ENCODE measurements at regions not wholly inside any gene's neighbourhood (a gene's known extent, or its start where the extent isn't known, plus 50 kb on each side); places are given as distances from the start of the nearest gene placed in this dataset.

DNA sequence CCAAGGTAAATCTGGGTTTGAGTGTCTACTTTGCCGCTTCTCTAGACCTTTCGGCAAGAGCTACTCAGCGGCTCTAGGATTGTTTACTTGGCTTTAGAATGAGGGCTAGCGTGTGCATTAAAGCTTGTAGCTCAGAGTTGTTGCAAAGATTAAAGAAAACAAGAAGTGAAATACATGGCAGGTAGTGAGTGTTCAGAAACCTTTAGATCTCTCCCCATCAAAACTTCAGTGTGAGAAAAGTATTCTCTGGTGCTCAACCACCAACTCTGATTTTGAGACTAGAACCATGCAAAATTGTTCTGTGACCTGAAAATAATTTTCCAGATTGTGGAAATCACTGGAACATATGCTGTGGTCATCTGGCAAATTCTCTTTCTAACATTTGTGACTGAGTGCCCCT lies 512.0 kb downstream of the CMPK2 start:
- H3K27me3 ChIP-seq (replicated peaks in 1 of 4; ENCODE audit: control extremely low read depth in 1 of 4, control insufficient read depth in 3 of 4, insufficient read depth in 4 of 4, low read length in 3 of 4) = no peaks in the 10 kb centered on the region
- no peak for TF ChIP-seq EZH2 (IDR thresholded peaks at IDR 0.05; ENCODE audit: borderline replicate concordance, insufficient read depth, low read depth, low read length, poor library complexity, severe bottlenecking)
- H3K4me2 ChIP-seq (replicated peaks; ENCODE audit: low read depth, low read length, poor library complexity, severe bottlenecking) = peak overlapping the region; percentile 9
- no peak overlapping the region for H3K9ac ChIP-seq (ENCODE audit: low read length)
- H4K20me1 ChIP-seq (ENCODE audit: control insufficient read depth, insufficient read depth, low read length, poor library complexity, severe bottlenecking) = no peaks in the 10 kb centered on the region
- no peak overlapping the region for H2AFZ ChIP-seq (ENCODE audit: insufficient read depth, low read depth, low read length, poor library complexity, severe bottlenecking)
- DNase-seq (no peak), ATAC-seq (ENCODE audit: low read depth) (no peak)
- Mint-ChIP-seq H3K27ac (peak overlapping the region; percentile 22), H3K9me3 (ENCODE audit: insufficient read depth) (no peaks in the 10 kb centered on the region), H3K4me3 (peak overlapping the region; percentile 20), H3K27me3 (peaks cover 3% of the 10 kb centered on the region), H3K4me1 (peaks cover 25% of the 10 kb centered on the region)
- no peak overlapping the region for H3K4me3 ChIP-seq (ENCODE audit: control extremely low read depth in 1 of 5, extremely low read depth in 1 of 5, insufficient read depth in 1 of 5, low read depth in 2 of 5, low read length in 4 of 5)
- H3K36me3 ChIP-seq (replicated peaks in 1 of 2; ENCODE audit: control extremely low read depth in 1 of 2, control insufficient read depth in 1 of 2, extremely low read depth in 1 of 2, insufficient read depth in 2 of 2, low read length in 1 of 2) = no peaks in the 10 kb centered on the region
- no peaks in the 10 kb centered on the region for H3K79me2 ChIP-seq (ENCODE audit: control insufficient read depth, insufficient read depth, low read length)
- CTCF ChIA-PET = no interaction called here
- H3K9me3 ChIP-seq (ENCODE audit: control extremely low read depth in 1 of 3, control insufficient read depth in 2 of 3, insufficient read depth in 1 of 3, low read length in 2 of 3) = peaks cover 0 to 1% (median 0%) of the 10 kb centered on the region in 3 donors
- intact Hi-C loops (cut with micrococcal nuclease) = no loop called here
- peaks cover 18 to 23% of the 10 kb centered on the region in 2 donors for H3K4me1 ChIP-seq (ENCODE audit: control insufficient read depth in 2 of 2, insufficient read depth in 2 of 2, low read length in 2 of 2)
- WGBS (ENCODE audit: insufficient coverage) = no CpG with 5 or more reads among the region's 4 CpGs
- H3K27ac ChIP-seq (ENCODE audit: low read length in 2 of 2) = no peak overlapping the region
- POLR2A ChIA-PET = no interaction called here

DNA sequence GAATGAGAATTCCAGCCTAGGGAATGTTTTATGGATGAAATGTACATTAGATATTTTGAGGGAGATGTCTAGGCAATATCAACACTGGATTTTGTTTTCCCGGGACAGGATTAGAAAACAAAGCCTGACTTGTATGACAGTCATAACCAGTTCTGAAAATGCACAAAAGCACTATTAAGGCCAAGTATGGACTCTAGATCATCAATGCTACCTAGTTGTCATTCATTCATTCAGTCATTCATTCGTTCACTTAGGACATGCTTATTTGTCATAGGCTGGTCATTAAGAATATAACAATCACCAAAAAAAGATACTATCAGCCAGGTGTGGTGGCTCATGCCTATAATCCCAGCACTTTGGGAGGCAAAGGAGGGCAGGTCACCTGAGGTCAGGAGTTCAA lies 511.2 kb downstream of the CMPK2 start:
- Mint-ChIP-seq H3K4me1 (peaks cover 25% of the 10 kb centered on the region), H3K4me3 (no peak overlapping the region), H3K9me3 (ENCODE audit: insufficient read depth) (no peaks in the 10 kb centered on the region), H3K27me3 (peaks cover 3% of the 10 kb centered on the region), H3K27ac (no peak overlapping the region)
- Histone ChIP-seq H3K27me3 (replicated peaks in 1 of 4; ENCODE audit: control extremely low read depth in 1 of 4, control insufficient read depth in 3 of 4, insufficient read depth in 4 of 4, low read length in 3 of 4) (no peaks in the 10 kb centered on the region), H3K79me2 (ENCODE audit: control insufficient read depth, insufficient read depth, low read length) (no peaks in the 10 kb centered on the region), H3K9me3 (ENCODE audit: control extremely low read depth in 1 of 3, control insufficient read depth in 2 of 3, insufficient read depth in 1 of 3, low read length in 2 of 3) (peaks cover 0 to 1% (median 0%) of the 10 kb centered on the region in 3 donors), H3K27ac (ENCODE audit: low read length in 2 of 2) (no peak overlapping the region), H3K4me2 (replicated peaks; ENCODE audit: low read depth, low read length, poor library complexity, severe bottlenecking) (no peak overlapping the region), H3K9ac (ENCODE audit: low read length) (no peak overlapping the region), H4K20me1 (ENCODE audit: control insufficient read depth, insufficient read depth, low read length, poor library complexity, severe bottlenecking) (no peaks in the 10 kb centered on the region), H3K4me1 (ENCODE audit: control insufficient read depth in 2 of 2, insufficient read depth in 2 of 2, low read length in 2 of 2) (peaks cover 18 to 23% of the 10 kb centered on the region in 2 donors), H2AFZ (ENCODE audit: insufficient read depth, low read depth, low read length, poor library complexity, severe bottlenecking) (no peak overlapping the region), H3K36me3 (replicated peaks in 1 of 2; ENCODE audit: control extremely low read depth in 1 of 2, control insufficient read depth in 1 of 2, extremely low read depth in 1 of 2, insufficient read depth in 2 of 2, low read length in 1 of 2) (no peaks in the 10 kb centered on the region), H3K4me3 (ENCODE audit: control extremely low read depth in 1 of 5, extremely low read depth in 1 of 5, insufficient read depth in 1 of 5, low read depth in 2 of 5, low read length in 4 of 5) (no peak overlapping the region)
- TF ChIP-seq EZH2 (IDR thresholded peaks at IDR 0.05; ENCODE audit: borderline replicate concordance, insufficient read depth, low read depth, low read length, poor library complexity, severe bottlenecking) (no peak), CTCF (IDR thresholded peaks at IDR 0.05) (no peak)
- DNase-seq (no peak), ATAC-seq (ENCODE audit: low read depth) (no peak)
- WGBS (ENCODE audit: insufficient coverage) = 100% methylated on average over 1 of the region's 2 CpGs
- intact Hi-C loops (cut with micrococcal nuclease) = no loop called here
- CTCF ChIA-PET = interaction anchor here (1.5 kb wide), 1 partner anchor 11 kb away, joined by 3 read pairs; no protein-coding TSS in a partner anchor
- POLR2A ChIA-PET = no interaction called here

Measured in B cell (primary cell).